GM23338 (cell line): ENCODE measurements at regions not wholly inside any gene's neighbourhood (a gene's known extent, or its start where the extent isn't known, plus 50 kb on each side); places are given as distances from the start of the nearest gene placed in this dataset.

Experiments used
- ATAC-seq: fragments of 200-7000 bp; cut with Tn5 transposase; 3 replicates; pipeline ENCODE4 v1.9.1; 2020
- DNase-seq: peaks from one replicate; pipeline ENCODE4 v3.0.0-alpha.2; 2015; ENCODE audit warnings: low spot score
- H2AFZ ChIP-seq: fragments of 200-600 bp; sonication (generic); 2 replicates; pipeline ENCODE4 v1.8.0; 2016; ENCODE audit warnings: antibody characterized with exemption, mild to moderate bottlenecking, moderate library complexity
- H3F3A ChIP-seq: fragments of 200-600 bp; sonication (generic); replicated peaks from 2 replicates; pipeline ENCODE4 v1.8.0; 2017; ENCODE audit warnings: antibody characterized with exemption, mixed run types, low read depth
- H3K27ac ChIP-seq: fragments of 200-600 bp; sonication (generic); 2 replicates; pipeline ENCODE4 v1.6.1; 2016; ENCODE audit warnings: low read depth
- H3K27me3 ChIP-seq: fragments of 200-600 bp; sonication (generic); 2 replicates; pipeline ENCODE4 v1.8.0; 2016; ENCODE audit warnings: mild to moderate bottlenecking, mixed run types, moderate library complexity; ENCODE audit not compliant: insufficient read depth
- H3K36me3 ChIP-seq: fragments of 200-600 bp; sonication (generic); 2 replicates; pipeline ENCODE4 v1.8.0; 2016; ENCODE audit warnings: mild to moderate bottlenecking; ENCODE audit not compliant: insufficient read depth
- H3K4me1 ChIP-seq: fragments of 200-600 bp; sonication (generic); 2 replicates; pipeline ENCODE4 v1.8.0; 2016; ENCODE audit warnings: mild to moderate bottlenecking, moderate library complexity; ENCODE audit not compliant: insufficient read depth
- H3K4me2 ChIP-seq: fragments of 200-600 bp; sonication (generic); 2 replicates; pipeline ENCODE4 v1.7.1; 2017; ENCODE audit warnings: mixed run types
- H3K4me3 ChIP-seq: fragments of 200-600 bp; sonication (generic); 2 replicates; pipeline ENCODE4 v1.6.1; 2016; ENCODE audit warnings: mixed run types
- H3K79me2 ChIP-seq: fragments of 200-600 bp; sonication (generic); replicated peaks from 2 replicates; pipeline ENCODE4 v1.8.0; 2017; ENCODE audit warnings: mild to moderate bottlenecking; ENCODE audit not compliant: insufficient read depth
- H3K9me2 ChIP-seq: fragments of 200-600 bp; sonication (generic); 2 replicates; pipeline ENCODE4 v1.8.0; 2017; ENCODE audit not compliant: insufficient read depth
- H4K20me1 ChIP-seq: fragments of 200-600 bp; sonication (generic); replicated peaks from 2 replicates; pipeline ENCODE4 v1.8.0; 2017; ENCODE audit warnings: mild to moderate bottlenecking; ENCODE audit not compliant: insufficient read depth
- H3K27ac Mint-ChIP-seq: 2 replicates; pipeline ENCODE4 v1.8.0; 2020; ENCODE audit warnings: inconsistent platforms, mild to moderate bottlenecking, moderate library complexity, mixed read lengths
- H3K27me3 Mint-ChIP-seq: 3 replicates; pipeline ENCODE4 v1.8.0; 2022; ENCODE audit warnings: low read depth, mild to moderate bottlenecking, moderate library complexity, mixed read lengths, inconsistent platforms; ENCODE audit not compliant: insufficient read depth, poor library complexity
- H3K36me3 Mint-ChIP-seq: 3 replicates; pipeline ENCODE4 v1.8.0; 2021; ENCODE audit warnings: low read depth, mild to moderate bottlenecking, inconsistent platforms, moderate library complexity, mixed read lengths
- H3K4me1 Mint-ChIP-seq: 3 replicates; pipeline ENCODE4 v1.8.0; 2020; ENCODE audit warnings: mild to moderate bottlenecking, inconsistent platforms, mixed read lengths
- H3K4me3 Mint-ChIP-seq: 3 replicates; pipeline ENCODE4 v1.8.0; 2021; ENCODE audit warnings: moderate library complexity, mild to moderate bottlenecking, inconsistent platforms, mixed read lengths
- H3K9me3 Mint-ChIP-seq: 3 replicates; pipeline ENCODE4 v1.8.0; 2020; ENCODE audit warnings: moderate library complexity, mild to moderate bottlenecking, inconsistent platforms, mixed read lengths
- CREB1 ChIP-seq: fragments of 250-450 bp; sonication (Bioruptor Pico); IDR thresholded peaks from 2 replicates; pipeline ENCODE4 v1.5.0; 2020; ENCODE audit warnings: low read depth, mild to moderate bottlenecking, moderate library complexity
- EZH2 ChIP-seq: fragments of 200-600 bp; sonication (generic); IDR thresholded peaks from one replicate; pipeline ENCODE4 v1.8.0; 2017; ENCODE audit warnings: antibody characterized with exemption, mild to moderate bottlenecking, low read depth; ENCODE audit not compliant: unreplicated experiment
- EZH2phosphoT487 ChIP-seq: fragments of 200-600 bp; sonication (generic); IDR thresholded peaks from one replicate; pipeline ENCODE4 v1.8.1; 2018; ENCODE audit warnings: antibody characterized with exemption; ENCODE audit not compliant: unreplicated experiment
- JUNB ChIP-seq: IDR thresholded peaks from one replicate; pipeline ENCODE4 v1.6.1; 2016; ENCODE audit warnings: antibody characterized with exemption; ENCODE audit not compliant: unreplicated experiment
- NANOG ChIP-seq: IDR thresholded peaks from 2 replicates; pipeline ENCODE4 v1.6.1; 2016; ENCODE audit warnings: antibody characterized with exemption, borderline replicate concordance
- POLR2AphosphoS5 ChIP-seq: IDR thresholded peaks from 2 replicates; pipeline ENCODE4 v1.6.1; 2016; ENCODE audit warnings: antibody characterized with exemption, low read depth
- STAT1 ChIP-seq: IDR thresholded peaks from one replicate; pipeline ENCODE4 v1.6.1; 2016; ENCODE audit warnings: antibody characterized with exemption; ENCODE audit not compliant: unreplicated experiment
- ZNF114 ChIP-seq: fragments of 250-450 bp; sonication (Bioruptor Pico); IDR thresholded peaks from 2 replicates; pipeline ENCODE4 v1.5.0; 2020; ENCODE audit warnings: mild to moderate bottlenecking, moderate library complexity
- ZNF331 ChIP-seq: fragments of 250-450 bp; sonication (Bioruptor Pico); IDR thresholded peaks from 2 replicates; pipeline ENCODE4 v1.5.0; 2020; ENCODE audit warnings: low read depth, mild to moderate bottlenecking, moderate library complexity
- TF ChIP-seq, protein P1 (sequence below), 2 experiments: fragments of 200-600 bp in 1 of 2; sonication (generic) in 1 of 2; conservative IDR thresholded peaks; 2 replicates each; pipeline versions ENCODE4 v1.5.1 to v1.6.1; 2016 to 2017; ENCODE audit warnings: antibody characterized with exemption in 2 of 2, low read depth in 2 of 2, mild to moderate bottlenecking in 2 of 2, moderate library complexity in 1 of 2
- TF ChIP-seq, protein P2 (sequence below): fragments of 250-450 bp; sonication (Bioruptor Pico); IDR thresholded peaks from 2 replicates; pipeline ENCODE4 v1.5.0; 2020; ENCODE audit warnings: mild to moderate bottlenecking, moderate library complexity
- TF ChIP-seq, protein P3 (sequence below): IDR thresholded peaks from 2 replicates; pipeline ENCODE4 v1.6.1; 2016; ENCODE audit warnings: antibody characterized with exemption
- TF ChIP-seq, protein P4 (sequence below): IDR thresholded peaks from one replicate; pipeline ENCODE4 v1.6.1; 2018; ENCODE audit warnings: antibody characterized with exemption; ENCODE audit not compliant: unreplicated experiment

DNA sequence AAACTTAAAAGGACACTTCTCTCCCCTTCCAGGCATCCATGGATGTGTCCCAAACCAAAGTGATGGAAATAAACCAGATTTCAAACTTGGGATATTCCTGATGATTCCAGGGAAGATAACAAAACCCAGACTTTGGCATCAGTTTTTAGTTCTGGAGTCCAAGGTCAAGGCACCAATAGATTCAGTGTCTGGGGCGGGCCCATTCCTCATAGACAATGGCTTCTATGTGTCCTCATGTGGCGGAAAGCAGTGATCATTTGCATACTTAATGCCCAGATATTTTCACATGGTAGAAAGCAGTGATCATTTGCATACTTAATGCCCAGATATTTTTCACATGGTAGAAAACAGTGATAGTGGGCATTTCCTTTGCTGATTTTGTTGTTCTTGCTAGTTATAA is 151.4 kb upstream of the DAP start:
- ATAC-seq, result no peak
- no peaks in the 10 kb centered on the region for H3K9me3 Mint-ChIP-seq
- Histone ChIP-seq H3K79me2 (no peaks in the 10 kb centered on the region), H3K36me3 (no peaks in the 10 kb centered on the region), H3K4me2 (no peak overlapping the region), H3K27ac (no peak overlapping the region), H3K27me3 (no peaks in the 10 kb centered on the region), H3K4me1 (peaks cover 9% of the 10 kb centered on the region), H4K20me1 (no peaks in the 10 kb centered on the region), H3F3A (no peaks in the 10 kb centered on the region), H3K4me3 (no peak overlapping the region), H2AFZ (no peak overlapping the region), H3K9me2 (no peaks in the 10 kb centered on the region)
- no peak overlapping the region for H3K27ac Mint-ChIP-seq
- no peak for DNase-seq
- no peak overlapping the region for H3K4me3 Mint-ChIP-seq
- TF ChIP-seq, protein P1, sequence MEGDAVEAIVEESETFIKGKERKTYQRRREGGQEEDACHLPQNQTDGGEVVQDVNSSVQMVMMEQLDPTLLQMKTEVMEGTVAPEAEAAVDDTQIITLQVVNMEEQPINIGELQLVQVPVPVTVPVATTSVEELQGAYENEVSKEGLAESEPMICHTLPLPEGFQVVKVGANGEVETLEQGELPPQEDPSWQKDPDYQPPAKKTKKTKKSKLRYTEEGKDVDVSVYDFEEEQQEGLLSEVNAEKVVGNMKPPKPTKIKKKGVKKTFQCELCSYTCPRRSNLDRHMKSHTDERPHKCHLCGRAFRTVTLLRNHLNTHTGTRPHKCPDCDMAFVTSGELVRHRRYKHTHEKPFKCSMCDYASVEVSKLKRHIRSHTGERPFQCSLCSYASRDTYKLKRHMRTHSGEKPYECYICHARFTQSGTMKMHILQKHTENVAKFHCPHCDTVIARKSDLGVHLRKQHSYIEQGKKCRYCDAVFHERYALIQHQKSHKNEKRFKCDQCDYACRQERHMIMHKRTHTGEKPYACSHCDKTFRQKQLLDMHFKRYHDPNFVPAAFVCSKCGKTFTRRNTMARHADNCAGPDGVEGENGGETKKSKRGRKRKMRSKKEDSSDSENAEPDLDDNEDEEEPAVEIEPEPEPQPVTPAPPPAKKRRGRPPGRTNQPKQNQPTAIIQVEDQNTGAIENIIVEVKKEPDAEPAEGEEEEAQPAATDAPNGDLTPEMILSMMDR (conservative IDR thresholded peaks at IDR 0.05; ENCODE audit: low read depth in 2 of 2), result no peak
- TF ChIP-seq NANOG (no peak), ZNF331 (no peak), EZH2 (no peak), STAT1 (no peak), CREB1 (CRISPR knock-in tag) (no peak), JUNB (no peak), ZNF114 (CRISPR knock-in tag) (no peak), EZH2phosphoT487 (no peak), POLR2AphosphoS5 (no peak)
- TF ChIP-seq, protein P2, sequence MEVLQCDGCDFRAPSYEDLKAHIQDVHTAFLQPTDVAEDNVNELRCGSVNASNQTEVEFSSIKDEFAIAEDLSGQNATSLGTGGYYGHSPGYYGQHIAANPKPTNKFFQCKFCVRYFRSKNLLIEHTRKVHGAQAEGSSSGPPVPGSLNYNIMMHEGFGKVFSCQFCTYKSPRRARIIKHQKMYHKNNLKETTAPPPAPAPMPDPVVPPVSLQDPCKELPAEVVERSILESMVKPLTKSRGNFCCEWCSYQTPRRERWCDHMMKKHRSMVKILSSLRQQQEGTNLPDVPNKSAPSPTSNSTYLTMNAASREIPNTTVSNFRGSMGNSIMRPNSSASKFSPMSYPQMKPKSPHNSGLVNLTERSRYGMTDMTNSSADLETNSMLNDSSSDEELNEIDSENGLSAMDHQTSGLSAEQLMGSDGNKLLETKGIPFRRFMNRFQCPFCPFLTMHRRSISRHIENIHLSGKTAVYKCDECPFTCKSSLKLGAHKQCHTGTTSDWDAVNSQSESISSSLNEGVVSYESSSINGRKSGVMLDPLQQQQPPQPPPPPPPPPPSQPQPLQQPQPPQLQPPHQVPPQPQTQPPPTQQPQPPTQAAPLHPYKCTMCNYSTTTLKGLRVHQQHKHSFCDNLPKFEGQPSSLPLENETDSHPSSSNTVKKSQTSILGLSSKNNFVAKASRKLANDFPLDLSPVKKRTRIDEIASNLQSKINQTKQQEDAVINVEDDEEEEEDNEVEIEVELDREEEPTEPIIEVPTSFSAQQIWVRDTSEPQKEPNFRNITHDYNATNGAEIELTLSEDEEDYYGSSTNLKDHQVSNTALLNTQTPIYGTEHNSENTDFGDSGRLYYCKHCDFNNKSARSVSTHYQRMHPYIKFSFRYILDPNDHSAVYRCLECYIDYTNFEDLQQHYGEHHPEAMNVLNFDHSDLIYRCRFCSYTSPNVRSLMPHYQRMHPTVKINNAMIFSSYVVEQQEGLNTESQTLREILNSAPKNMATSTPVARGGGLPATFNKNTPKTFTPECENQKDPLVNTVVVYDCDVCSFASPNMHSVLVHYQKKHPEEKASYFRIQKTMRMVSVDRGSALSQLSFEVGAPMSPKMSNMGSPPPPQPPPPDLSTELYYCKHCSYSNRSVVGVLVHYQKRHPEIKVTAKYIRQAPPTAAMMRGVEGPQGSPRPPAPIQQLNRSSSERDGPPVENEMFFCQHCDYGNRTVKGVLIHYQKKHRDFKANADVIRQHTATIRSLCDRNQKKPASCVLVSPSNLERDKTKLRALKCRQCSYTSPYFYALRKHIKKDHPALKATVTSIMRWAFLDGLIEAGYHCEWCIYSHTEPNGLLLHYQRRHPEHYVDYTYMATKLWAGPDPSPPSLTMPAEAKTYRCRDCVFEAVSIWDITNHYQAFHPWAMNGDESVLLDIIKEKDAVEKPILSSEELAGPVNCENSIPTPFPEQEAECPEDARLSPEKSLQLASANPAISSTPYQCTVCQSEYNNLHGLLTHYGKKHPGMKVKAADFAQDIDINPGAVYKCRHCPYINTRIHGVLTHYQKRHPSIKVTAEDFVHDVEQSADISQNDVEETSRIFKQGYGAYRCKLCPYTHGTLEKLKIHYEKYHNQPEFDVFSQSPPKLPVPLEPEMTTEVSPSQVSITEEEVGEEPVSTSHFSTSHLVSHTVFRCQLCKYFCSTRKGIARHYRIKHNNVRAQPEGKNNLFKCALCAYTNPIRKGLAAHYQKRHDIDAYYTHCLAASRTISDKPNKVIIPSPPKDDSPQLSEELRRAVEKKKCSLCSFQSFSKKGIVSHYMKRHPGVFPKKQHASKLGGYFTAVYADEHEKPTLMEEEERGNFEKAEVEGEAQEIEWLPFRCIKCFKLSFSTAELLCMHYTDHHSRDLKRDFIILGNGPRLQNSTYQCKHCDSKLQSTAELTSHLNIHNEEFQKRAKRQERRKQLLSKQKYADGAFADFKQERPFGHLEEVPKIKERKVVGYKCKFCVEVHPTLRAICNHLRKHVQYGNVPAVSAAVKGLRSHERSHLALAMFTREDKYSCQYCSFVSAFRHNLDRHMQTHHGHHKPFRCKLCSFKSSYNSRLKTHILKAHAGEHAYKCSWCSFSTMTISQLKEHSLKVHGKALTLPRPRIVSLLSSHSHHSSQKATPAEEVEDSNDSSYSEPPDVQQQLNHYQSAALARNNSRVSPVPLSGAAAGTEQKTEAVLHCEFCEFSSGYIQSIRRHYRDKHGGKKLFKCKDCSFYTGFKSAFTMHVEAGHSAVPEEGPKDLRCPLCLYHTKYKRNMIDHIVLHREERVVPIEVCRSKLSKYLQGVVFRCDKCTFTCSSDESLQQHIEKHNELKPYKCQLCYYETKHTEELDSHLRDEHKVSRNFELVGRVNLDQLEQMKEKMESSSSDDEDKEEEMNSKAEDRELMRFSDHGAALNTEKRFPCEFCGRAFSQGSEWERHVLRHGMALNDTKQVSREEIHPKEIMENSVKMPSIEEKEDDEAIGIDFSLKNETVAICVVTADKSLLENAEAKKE (CRISPR knock-in tag), result no peak
- TF ChIP-seq, protein P3, sequence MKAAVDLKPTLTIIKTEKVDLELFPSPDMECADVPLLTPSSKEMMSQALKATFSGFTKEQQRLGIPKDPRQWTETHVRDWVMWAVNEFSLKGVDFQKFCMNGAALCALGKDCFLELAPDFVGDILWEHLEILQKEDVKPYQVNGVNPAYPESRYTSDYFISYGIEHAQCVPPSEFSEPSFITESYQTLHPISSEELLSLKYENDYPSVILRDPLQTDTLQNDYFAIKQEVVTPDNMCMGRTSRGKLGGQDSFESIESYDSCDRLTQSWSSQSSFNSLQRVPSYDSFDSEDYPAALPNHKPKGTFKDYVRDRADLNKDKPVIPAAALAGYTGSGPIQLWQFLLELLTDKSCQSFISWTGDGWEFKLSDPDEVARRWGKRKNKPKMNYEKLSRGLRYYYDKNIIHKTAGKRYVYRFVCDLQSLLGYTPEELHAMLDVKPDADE, result no peak
- TF ChIP-seq, protein P4, sequence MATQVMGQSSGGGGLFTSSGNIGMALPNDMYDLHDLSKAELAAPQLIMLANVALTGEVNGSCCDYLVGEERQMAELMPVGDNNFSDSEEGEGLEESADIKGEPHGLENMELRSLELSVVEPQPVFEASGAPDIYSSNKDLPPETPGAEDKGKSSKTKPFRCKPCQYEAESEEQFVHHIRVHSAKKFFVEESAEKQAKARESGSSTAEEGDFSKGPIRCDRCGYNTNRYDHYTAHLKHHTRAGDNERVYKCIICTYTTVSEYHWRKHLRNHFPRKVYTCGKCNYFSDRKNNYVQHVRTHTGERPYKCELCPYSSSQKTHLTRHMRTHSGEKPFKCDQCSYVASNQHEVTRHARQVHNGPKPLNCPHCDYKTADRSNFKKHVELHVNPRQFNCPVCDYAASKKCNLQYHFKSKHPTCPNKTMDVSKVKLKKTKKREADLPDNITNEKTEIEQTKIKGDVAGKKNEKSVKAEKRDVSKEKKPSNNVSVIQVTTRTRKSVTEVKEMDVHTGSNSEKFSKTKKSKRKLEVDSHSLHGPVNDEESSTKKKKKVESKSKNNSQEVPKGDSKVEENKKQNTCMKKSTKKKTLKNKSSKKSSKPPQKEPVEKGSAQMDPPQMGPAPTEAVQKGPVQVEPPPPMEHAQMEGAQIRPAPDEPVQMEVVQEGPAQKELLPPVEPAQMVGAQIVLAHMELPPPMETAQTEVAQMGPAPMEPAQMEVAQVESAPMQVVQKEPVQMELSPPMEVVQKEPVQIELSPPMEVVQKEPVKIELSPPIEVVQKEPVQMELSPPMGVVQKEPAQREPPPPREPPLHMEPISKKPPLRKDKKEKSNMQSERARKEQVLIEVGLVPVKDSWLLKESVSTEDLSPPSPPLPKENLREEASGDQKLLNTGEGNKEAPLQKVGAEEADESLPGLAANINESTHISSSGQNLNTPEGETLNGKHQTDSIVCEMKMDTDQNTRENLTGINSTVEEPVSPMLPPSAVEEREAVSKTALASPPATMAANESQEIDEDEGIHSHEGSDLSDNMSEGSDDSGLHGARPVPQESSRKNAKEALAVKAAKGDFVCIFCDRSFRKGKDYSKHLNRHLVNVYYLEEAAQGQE, result no peak
- peaks cover 10% of the 10 kb centered on the region; the same call in 2 of the 3 replicates for H3K4me1 Mint-ChIP-seq
- no peaks in the 10 kb centered on the region for H3K27me3 Mint-ChIP-seq
- H3K36me3 Mint-ChIP-seq, result no peaks in the 10 kb centered on the region
